ENCODE measurements at regions not wholly inside any gene's neighbourhood (a gene's known extent, or its start where the extent isn't known, plus 50 kb on each side); places are given as distances from the start of the nearest gene placed in this dataset.

GRCh38 chr14:106547735-106548434 lies 1021.5 kb downstream of the TMEM121 start:
- 0 out of 2 replicates have a peak, but pooled peaks have one; percentile 14 for TF ChIP-seq NFE2L2 (conservative IDR thresholded peaks at IDR 0.05; ENCODE audit: low read length)
- TF ChIP-seq HES2 (IDR thresholded peaks at IDR 0.05) = no peak
- TF ChIP-seq MAFK (IDR thresholded peaks at IDR 0.05; ENCODE audit: partially characterized antibody) = peak; percentile 93
- Histone ChIP-seq H3K4me2 (no peak overlapping the region), H3K4me1 (no peaks in the 10 kb centered on the region), H3K27ac (no peak overlapping the region), H3K9me3 (no peaks in the 10 kb centered on the region), H3K4me3 (no peak overlapping the region)
- DNase-seq (ENCODE audit: low read depth in 1 of 2, low spot score in 1 of 2) = no peak
- ChIA-PET POLR2A (no interaction called here), CTCF (no interaction called here)
- no peak for ATAC-seq
- no peak for FAIRE-seq
- 6% methylated on average over 3 of the region's 3 CpGs for WGBS (ENCODE audit: missing lambda C conversion rate)

- H3K4me2 ChIP-seq = no peak overlapping the region
- CTCF ChIA-PET = interaction anchor here (0.6 kb wide), 1 partner anchor 13 kb away, joined by 3 read pairs; no protein-coding TSS in a partner anchor
- POLR2A ChIA-PET = no interaction called here
- H3K4me3 ChIP-seq = no peak overlapping the region
- no peaks in the 10 kb centered on the region for H3K4me1 ChIP-seq
- H3K9me3 ChIP-seq = no peaks in the 10 kb centered on the region; the same call in 2 of the 3 replicates
- WGBS (ENCODE audit: missing lambda C conversion rate) = 59% methylated on average over 1 of the region's 1 CpG
- FAIRE-seq (no peak), ATAC-seq (no peak), DNase-seq (ENCODE audit: low read depth in 1 of 2, low spot score in 1 of 2) (no peak)
- no peak overlapping the region for H3K27ac ChIP-seq
- no peak for TF ChIP-seq PHF8 (IDR thresholded peaks at IDR 0.05; ENCODE audit: borderline replicate concordance, low read depth)
- TF ChIP-seq EP300 (IDR thresholded peaks at IDR 0.05) = no peak
- TF ChIP-seq EHF (CRISPR knock-in tag; IDR thresholded peaks at IDR 0.05) = no peak
- TF ChIP-seq FOSB (CRISPR knock-in tag; IDR thresholded peaks at IDR 0.05) = no peak
- no peak for TF ChIP-seq RARB (CRISPR knock-in tag; IDR thresholded peaks at IDR 0.05)
- no peak for TF ChIP-seq HOXB5 (CRISPR knock-in tag; IDR thresholded peaks at IDR 0.05)
- no peak for TF ChIP-seq SMC3 (IDR thresholded peaks at IDR 0.05)
Observed at GRCh38 chr14:106549064-106549463, 1022.7 kb downstream of the TMEM121 start.

GRCh38 chr14:106551265-106551664 lies 1024.9 kb downstream of the TMEM121 start:
- 0% methylated on average over 2 of the region's 2 CpGs for WGBS (ENCODE audit: missing lambda C conversion rate)
- FAIRE-seq (no peak), ATAC-seq (no peak), DNase-seq (ENCODE audit: low read depth in 1 of 2, low spot score in 1 of 2) (no peak)
- H3K9me3 ChIP-seq = no peaks in the 10 kb centered on the region; the same call in 2 of the 3 replicates
- H3K27ac ChIP-seq = no peak overlapping the region
- no peak for TF ChIP-seq FOXS1 (CRISPR knock-in tag; IDR thresholded peaks at IDR 0.05)
- TF ChIP-seq EHF (CRISPR knock-in tag; IDR thresholded peaks at IDR 0.05) = no peak
- no peak for TF ChIP-seq HMGXB4 (CRISPR knock-in tag; IDR thresholded peaks at IDR 0.05; ENCODE audit: borderline replicate concordance)
- no peak for TF ChIP-seq TP53 (CRISPR knock-in tag; IDR thresholded peaks at IDR 0.05)
- TF ChIP-seq KDM5A (IDR thresholded peaks at IDR 0.05) = no peak
- no peak for TF ChIP-seq ZFP36 (IDR thresholded peaks at IDR 0.05; ENCODE audit: borderline replicate concordance, partially characterized antibody)
- TF ChIP-seq ELK1 (IDR thresholded peaks at IDR 0.05; ENCODE audit: low read depth, low read length) = no peak
- TF ChIP-seq E2F6 (IDR thresholded peaks at IDR 0.05; ENCODE audit: borderline replicate concordance, low read depth) = no peak
- no peak for TF ChIP-seq BHLHE40 (IDR thresholded peaks at IDR 0.05; ENCODE audit: low read depth, low read length)
- no peak for TF ChIP-seq HOXB5 (CRISPR knock-in tag; IDR thresholded peaks at IDR 0.05)
- TF ChIP-seq HES2 (IDR thresholded peaks at IDR 0.05) = no peak
- no peak for TF ChIP-seq ESRRA (IDR thresholded peaks at IDR 0.05; ENCODE audit: borderline replicate concordance, low read length)
- TF ChIP-seq MAZ (IDR thresholded peaks at IDR 0.05; ENCODE audit: borderline replicate concordance, low read depth, low read length) = no peak
- TF ChIP-seq HDAC2 (IDR thresholded peaks at IDR 0.05) = no peak
- no peak for TF ChIP-seq MAX (IDR thresholded peaks at IDR 0.05)
- TF ChIP-seq NPAS2 (CRISPR knock-in tag; IDR thresholded peaks at IDR 0.05; ENCODE audit: borderline replicate concordance) = no peak
- no peak for TF ChIP-seq CHD2 (IDR thresholded peaks at IDR 0.05; ENCODE audit: low read length, partially characterized antibody)
- no peak for TF ChIP-seq REST (IDR thresholded peaks at IDR 0.05)
- no peak overlapping the region for H3K4me3 ChIP-seq
- no peaks in the 10 kb centered on the region for H3K4me1 ChIP-seq
- POLR2A ChIA-PET = no interaction called here
- CTCF ChIA-PET = no interaction called here
- no peak overlapping the region for H3K4me2 ChIP-seq
